ENCODE measurements at regions not wholly inside any gene's neighbourhood (a gene's known extent, or its start where the extent isn't known, plus 50 kb on each side); places are given as distances from the start of the nearest gene placed in this dataset.

GRCh38 chr6:44531442-44532015 lies 144.0 kb downstream of the CDC5L start:
- peak in 23 of 56 donors; percentile 6 to 72 (median 28) for DNase-seq

- DNase-seq: no peak
Observed at GRCh38 chr6:44533421-44533820, 145.9 kb downstream of the CDC5L start.

DNA sequence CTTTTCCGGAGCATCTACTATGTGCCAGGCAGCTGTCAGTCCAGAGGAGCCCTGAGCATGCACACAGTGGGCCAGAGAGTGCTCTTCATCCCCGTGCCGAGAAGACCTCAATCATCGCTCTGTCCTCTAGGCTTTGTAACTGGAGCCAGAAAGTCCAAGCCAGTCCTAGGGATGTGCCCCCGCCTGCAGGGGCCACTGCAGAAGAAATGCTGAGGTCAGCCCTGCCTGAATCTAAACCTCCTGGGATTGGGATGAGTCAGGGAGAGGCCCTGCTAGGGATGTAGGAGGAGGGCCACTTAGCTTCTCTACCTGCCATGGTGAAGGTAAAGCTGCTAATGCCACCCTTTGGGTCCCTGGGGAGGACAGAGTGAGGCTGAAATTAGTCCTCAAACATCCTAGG lies 146.8 kb downstream of the CDC5L start:
- DNase-seq: no peak

GRCh38 chr6:44535446-44535845 lies 147.9 kb downstream of the CDC5L start:
- no peak for DNase-seq

DNA sequence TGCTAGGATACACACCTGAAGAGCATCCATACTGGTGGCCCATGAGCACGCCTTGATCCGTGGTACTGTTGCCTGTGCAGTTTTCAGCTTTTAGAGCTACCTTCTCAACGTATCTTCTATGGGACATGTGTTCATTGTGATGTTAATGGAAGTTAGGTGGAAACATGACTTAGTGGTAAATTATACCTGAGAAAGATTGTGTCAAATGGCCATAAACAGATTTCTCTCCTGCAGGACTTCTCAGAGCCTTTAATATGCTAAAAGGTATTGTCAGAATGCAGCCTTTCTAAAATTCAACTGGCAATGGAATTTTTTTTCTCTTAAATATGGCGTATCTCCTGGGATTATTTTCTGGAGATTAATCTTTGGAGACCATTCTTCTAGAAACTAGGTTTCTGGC lies 148.5 kb downstream of the CDC5L start:
- no peak for DNase-seq

DNA sequence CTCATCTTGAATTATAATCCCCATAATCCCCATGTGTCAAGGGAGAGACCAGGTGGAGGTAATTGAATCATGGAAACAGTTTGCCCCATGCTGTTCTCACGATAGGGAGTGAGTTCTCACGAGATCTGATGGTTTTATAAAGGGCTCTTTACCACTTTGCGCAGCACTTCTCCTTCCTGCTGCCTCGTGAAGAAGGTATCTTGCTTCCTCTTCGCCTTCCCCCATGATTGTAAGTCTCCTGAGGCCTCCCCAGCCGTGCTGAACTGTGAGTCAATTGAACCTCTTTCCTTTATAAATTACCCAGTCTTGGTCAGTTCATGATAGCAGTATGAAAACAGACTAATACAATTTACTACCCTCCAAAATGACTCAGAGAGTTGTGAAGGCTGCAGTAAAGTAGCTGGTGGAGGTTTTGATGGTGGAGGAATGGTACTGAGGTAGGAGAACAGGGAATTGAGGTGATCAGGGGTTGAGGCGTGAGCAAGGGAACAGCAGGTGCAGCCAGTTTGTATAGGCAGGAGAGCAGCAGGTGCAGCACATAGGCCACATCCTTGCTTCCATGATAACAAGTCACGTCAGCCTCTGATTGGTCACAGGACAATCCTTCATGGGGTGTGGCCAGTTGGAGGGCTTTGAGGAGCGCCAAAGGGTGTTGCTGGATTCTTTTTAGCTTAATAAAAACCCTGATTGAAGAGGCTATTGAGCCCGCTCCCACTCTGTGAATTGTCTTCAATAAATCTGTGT lies 150.0 kb downstream of the CDC5L start:
- no peak for DNase-seq

- DNase-seq: no peak
Observed at GRCh38 chr6:44538131-44538806, 150.8 kb downstream of the CDC5L start.

DNA sequence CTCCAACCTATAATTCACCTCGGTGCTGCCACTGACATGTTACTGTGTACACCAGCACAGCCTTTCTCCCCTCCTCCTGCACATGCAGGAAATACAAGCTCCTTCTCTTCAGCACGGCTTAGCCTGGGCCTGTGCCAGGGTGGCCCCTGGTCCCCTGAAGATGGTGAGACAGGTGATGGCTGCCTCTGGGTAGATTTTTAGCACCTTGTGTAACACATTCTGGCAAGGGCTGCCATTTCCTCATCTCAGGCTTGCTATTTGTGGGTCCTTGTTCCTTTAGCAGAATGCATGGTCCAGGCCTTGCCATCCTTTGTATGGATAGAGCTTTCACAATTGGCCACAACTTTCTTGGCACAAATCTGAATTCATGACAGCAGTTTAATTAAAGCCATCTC lies 151.3 kb downstream of the CDC5L start:
- DNase-seq: no peak

DNA sequence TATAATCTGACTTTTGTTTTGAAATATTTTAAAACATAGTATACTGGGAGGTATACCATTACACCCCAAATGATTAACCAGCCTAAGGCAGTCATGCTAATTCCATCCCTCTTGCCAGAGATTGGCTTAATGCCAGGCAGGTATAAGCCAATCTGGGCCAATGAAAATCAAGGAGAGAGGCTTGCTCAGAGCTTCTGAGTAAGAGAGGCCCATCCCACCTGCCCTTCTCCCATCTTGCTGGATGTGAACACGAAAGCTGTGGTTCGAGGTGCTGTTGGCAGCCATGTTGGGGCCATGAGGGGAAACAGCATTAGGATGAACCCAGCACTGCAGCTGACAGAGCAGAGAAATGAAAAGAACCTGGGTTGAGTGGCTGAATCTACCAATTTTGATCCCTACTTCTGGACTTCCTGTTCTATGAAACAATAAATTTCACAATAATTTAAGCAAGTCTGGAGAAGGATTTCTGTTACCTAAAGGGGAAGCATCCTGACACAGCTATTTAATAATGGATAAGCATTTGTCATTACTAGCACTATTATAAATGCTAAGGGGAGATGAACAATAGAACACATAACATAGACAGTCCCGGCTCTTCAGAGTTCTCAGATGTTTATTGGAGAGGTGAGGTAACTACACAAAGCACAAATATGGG lies 152.3 kb downstream of the CDC5L start:
- no peak for DNase-seq

DNA sequence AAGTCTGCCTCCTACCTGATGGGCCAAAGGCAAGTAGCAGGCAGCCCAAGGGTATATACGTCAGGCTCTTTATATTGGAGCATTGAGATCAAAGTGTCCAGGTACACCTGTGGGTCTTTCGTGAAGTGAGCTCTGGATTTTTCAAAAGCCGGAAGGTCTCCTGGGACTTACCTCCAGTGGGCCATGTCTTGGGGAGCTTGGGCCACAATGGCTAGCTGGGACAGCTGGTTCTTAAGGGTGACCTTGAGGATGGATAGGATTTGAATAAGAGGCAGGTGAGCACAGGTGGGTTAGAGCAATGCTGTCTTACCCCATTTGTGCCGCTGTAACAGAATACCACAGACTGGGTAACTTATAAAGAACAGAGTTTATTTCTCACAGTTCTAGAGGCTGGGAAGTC lies 153.4 kb downstream of the CDC5L start:
- DNase-seq: no peak

GRCh38 chr6:44542401-44543116 lies 155.1 kb downstream of the CDC5L start:
- peak in 31 of 56 donors; percentile 7 to 73 (median 28) for DNase-seq

- DNase-seq: no peak
Observed at GRCh38 chr6:44543664-44544063, 156.2 kb downstream of the CDC5L start.

GRCh38 chr6:44545224-44545623 lies 157.7 kb downstream of the CDC5L start:
- DNase-seq: no peak

GRCh38 chr6:44548319-44548718 lies 160.8 kb downstream of the CDC5L start:
- DNase-seq: no peak

DNA sequence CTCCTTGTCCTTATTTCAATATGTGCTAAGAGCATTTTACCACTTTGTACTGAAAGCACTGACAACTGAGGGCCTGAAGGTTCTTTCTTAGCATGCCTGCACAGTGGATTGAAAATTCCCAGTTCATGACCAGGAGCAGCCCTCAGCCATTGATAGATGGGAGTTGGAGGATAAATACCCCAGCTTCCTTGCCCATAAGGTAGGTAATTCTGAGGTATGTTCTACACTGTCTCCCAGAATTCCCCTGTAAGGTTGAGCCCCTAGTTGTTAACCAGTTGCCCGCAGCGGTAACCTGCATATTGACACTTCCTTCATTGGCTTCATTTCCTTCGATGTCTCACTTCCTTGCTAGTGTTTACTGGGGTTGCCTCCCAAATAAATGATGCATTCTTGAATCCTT lies 162.0 kb downstream of the CDC5L start:
- no peak for DNase-seq

DNA sequence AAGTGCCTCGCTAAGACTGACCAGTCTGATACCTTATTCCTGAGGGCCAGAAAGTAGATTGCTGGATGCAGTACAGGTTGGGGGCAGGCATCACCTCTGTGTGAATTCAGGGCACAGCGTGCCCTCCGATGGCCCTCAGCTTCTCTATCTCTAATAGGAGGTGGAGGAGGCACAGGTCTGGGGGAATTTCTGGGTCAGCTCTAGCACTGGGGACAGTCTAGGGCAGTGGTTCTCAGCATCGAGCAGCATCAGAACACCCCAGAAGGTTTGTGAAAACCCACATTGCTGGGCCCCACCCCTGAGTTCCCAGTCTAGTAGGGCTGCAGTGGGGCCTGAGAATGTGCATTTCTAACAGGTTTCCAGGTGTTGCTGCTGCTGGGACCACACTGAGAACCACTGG lies 166.7 kb downstream of the CDC5L start:
- no peak for DNase-seq

- peak in 8 of 56 donors; percentile 2 to 32 (median 12) for DNase-seq
Observed at GRCh38 chr6:44554861-44555260, 167.4 kb downstream of the CDC5L start.

DNA sequence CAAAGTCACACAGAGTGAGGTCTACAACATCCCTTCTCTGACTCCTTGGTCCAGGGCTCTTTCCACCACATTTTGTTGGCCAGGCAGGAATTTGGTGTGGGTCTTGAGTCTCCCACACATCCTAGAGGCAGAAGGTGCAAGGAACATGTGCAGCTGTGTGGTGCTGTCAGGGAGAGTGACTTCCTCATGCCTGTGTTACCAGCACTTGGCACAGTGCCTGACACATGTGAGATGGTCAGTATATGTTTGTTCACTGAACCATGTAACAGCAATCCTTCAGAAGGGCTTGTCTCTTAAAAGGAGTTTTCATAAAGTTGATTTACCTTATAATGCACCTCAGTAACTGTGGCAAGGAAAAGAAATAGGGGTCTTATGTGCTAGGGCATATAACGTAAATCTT lies 168.5 kb downstream of the CDC5L start:
- no peak for DNase-seq

- no peak for DNase-seq
Observed at GRCh38 chr6:44558024-44558831, 170.7 kb downstream of the CDC5L start.

DNA sequence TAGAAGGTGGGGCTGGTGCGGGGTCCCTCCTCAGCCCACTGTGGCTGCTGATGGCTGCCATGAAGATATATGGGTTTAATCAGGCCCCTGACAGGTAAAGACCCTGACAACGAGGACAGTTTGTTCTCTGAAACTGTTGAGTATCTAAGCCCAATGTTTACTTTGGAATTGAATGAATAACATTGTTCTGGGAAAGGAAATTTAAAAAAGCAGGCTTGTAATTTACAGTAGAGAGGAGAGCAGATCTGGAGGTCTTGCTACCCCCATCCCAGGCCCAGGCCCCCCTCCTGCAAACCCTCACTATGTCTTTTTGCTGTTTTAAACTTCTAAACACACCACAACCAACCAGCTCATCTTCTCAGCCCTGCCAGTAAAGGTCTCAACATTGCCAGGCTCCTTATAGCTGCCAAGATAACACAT lies 171.3 kb downstream of the CDC5L start:
- DNase-seq: no peak

Data from amygdala (tissue), 56 donors.